Fibroblast of peridontal ligament (primary cell): ENCODE measurements at regions not wholly inside any gene's neighbourhood (a gene's known extent, or its start where the extent isn't known, plus 50 kb on each side); places are given as distances from the start of the nearest gene placed in this dataset.
"Not testable (repeated sequence)": the region's sequence is repeated elsewhere in the genome, so short reads cannot be mapped to it uniquely, and the experiment has no call there.

Source experiments
- DNase-seq: peaks from one replicate; pipeline ENCODE4 v3.0.0-alpha.2; 2010; ENCODE audit errors: extremely low read depth

DNA sequence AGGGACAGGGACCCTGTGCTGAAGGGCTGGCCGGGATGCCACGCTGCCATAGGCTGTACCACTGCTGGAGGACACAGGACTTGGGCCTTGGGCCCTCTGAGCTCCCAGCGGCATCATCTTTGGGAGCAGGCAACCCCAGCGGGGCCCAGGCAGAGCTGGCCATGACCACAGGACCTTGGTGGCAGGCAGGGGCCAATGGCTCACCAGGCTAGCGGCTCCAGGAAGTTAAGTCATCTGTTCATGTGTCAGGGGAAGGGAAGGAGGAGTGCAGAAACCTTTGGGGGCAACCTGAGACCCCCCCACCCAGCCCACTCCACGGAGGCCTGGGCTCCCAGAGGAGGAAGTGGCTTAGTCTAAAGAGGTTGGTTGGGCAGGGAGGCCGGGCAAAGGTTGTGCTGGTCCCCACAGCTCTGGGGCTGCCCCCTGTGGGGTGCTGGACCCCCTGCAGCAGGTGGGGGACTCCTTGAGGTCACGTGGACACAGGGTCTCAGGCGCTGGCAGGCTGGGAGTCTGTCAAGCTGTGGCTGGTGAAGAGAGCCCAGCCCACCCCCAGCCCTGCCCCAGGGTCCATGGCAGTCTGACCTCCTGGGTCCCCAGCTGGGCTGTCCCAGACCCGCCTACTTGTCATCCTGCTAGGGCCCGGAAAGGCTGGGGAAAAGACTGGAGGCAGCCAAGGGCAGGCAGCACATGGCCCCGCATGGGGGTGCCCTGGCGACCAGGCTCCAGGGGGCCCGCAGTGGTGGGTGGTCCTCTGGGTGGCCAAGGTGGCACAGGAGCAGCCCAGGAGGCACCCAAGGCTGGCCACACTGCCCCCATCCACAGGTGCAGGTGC is 184.3 kb downstream of the IGLL1 start:
- DNase-seq = no peak

DNA sequence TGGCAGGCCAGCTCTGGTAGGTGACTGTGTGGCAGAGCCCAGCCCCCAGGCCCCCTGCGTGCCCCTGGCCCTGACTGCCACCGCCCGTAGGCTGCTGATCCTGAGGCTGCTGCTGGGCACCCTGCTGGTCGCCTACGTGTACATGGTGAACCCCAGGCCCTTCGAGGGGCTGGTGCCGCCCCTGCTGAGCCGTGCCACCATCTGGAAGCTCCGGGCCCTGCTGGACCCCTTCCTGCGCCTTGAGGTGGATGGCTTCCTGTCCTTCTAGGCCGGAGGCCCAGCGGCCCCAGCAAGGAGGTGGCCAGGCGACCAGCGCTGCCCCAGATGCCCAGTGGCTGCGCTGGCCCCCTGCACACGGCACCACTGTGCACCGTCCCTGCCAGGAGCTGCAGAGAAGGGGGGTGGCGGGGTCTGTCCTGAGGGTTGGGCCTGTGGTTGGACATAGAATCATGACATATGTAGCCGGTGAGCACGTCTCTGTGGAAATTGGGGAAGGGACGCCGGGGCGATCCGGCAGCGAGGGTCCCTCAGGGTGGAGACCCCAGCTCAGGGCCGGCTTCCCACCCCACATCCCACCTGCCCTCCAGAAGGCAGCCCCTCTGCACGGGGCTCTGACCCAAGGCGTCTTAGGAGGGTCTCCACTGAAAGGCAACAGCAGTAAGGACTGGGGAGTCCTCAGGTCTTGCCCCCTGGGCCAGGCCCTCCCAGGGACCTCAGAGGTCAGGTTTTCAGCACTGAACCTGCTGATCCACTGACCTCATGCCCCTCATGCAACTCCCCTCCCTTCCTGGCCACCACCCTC is 185.4 kb downstream of the IGLL1 start:
- DNase-seq = no peak

DNA sequence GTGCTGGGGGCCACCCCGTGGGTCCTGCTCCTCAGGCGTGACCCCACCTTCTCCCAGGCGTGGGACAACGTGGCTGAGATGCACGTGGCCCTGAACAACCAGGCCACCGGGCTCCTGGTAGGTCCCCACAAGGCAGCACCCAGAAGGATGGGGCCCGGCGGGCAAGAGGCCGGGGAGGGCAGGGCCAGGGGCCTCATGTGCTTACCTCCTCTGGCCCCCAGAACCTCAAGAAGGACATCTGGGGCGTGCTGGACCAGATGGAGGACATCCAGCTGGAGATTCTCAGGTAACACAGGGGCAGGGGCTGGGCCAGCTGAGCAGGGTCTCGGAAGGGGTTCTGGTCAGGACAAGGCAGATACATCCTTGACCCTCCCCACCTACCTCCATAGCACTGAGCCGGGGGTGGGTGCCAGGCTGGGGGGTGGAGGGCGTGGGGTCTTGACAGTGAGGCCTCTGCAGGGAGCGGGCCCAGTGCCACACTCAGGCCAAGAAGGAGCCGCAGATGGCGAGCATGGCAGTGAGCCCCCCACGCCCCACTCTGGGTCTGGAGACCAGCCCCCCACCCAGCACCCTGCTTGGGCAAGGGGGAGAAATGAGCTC is 186.3 kb downstream of the IGLL1 start:
- no peak for DNase-seq

DNA sequence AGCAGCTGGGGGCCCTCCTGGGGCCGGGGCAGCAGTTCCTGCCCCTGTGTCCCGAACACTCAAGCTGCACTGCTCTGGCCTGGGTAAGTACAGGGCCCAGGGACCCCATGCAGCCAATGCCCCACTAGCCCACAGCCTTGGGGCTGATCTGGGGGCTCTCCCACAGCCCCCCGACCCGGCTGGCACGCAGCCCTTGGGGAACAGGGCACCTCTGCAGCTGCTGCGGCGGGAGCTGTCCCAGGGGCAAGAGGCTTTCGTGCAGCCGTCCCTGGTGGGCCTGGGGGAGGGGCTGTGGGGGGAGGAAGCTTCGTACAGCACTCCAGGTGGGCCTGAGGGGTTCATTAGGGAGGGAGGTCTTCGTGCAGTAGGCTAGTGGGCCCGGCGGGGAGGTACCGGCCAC is 186.9 kb downstream of the IGLL1 start:
- DNase-seq = not testable (repeated sequence)

DNA sequence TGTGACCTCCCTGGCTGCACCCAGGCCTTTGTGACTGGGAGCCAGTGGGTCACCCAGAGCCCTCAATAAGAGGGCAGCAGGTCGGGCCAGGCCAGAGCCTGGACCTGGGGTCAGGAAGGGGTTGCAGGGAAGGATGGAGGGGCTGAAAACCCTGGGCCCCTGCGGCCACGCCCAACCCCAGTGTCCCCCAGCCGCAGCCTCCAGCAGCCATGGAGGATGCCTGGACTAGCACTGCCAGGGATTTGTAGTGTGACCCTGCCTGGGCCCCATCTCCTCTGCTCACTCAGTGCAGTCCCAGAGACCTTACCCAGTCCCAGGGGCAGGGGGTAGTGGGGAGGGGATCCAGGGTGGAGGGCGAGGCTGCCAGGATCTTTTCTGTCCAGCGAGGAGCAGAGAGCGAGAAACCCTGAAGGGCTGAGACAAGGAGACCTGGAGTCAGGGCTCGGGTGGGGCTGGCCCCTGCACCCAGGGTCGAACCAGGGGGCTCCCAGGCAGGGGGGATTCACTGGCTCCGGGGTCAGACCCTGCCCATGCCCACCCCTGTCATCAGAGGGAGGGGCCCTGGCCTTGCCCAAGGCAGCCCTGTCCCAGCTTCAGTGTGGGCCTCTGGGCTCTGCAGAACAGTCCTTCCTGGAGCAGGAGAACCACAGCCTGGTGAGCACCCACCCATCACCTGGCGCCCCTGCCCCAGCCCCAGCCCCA is 187.5 kb downstream of the IGLL1 start:
- no peak for DNase-seq

DNA sequence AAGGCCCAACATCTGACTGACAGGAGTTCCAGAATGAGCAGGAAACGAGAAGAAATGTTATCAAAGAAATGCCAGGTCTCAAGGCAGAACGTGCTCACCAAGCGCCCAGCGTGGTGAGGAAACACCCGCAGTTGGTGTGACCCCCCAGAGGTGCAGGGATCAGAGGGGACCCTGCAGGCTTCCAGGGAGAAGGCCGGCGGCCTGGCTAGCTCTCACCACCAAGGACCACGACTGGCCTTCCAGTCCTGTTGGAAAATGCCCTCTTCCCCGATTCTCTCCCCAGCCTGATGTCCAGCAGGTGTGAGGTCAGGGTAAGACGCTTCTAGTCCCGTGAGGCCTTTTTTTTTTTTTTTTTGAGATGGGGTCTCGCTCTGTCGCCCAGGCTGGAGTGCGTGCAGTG is 189.1 kb downstream of the IGLL1 start:
- DNase-seq = no peak

DNA sequence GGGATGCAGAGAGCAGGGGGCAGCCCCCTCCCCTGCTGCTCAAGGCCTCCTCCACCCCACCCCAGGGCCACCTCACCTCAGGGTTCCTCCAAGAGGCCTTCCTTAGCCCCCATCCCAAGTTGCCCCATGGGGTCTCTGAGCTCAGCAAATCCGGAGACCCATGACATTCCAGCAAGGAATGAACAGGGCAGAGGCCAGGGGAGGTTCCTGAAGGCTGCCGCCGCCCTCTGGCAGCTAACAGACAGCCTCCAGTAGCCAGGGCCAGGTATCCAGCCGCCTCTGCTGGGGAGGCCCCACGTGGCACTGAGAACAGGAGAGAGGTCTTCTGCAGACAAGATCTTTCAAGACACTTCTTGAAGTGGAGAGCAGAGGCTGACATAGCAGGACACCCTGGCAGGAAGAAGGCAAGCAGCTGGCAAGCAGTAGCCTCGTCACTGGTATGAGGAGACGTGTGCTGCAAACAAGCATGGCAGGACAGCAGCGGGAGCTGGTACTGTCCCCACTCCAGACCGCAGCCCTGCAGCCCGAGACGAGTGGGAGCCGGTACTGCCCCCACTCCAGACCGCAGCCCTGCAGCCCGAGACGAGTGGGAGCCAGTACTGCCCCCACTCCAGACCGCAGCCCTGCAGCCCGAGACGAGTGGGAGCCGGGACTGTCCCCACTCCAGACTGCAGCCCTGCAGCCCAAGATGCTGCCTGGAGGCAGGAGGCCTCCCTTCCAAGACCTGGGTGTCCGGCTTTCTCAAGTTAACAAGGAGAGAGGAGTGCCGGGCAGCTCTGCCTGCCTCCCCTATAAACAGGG is 190.6 kb downstream of the IGLL1 start:
- no peak for DNase-seq

DNA sequence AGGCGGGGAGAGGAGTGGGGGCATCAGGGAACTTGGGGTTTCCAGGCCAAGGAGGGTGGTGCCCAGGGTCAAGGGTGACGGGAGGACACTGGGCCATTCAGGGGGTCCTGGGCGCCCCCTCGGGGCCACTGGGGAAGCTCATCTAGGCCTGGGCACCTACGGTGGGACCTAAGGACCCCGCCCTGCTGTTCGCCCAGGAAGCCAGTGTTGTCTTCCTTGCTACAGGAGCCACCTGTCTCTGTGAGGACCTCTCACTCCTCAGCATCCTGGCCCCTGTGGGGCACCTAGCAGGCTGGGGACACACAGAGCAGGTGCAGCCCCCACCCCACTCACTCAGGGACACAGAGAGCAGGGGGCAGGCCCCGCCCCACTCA is 191.6 kb downstream of the IGLL1 start:
- no peak for DNase-seq

DNA sequence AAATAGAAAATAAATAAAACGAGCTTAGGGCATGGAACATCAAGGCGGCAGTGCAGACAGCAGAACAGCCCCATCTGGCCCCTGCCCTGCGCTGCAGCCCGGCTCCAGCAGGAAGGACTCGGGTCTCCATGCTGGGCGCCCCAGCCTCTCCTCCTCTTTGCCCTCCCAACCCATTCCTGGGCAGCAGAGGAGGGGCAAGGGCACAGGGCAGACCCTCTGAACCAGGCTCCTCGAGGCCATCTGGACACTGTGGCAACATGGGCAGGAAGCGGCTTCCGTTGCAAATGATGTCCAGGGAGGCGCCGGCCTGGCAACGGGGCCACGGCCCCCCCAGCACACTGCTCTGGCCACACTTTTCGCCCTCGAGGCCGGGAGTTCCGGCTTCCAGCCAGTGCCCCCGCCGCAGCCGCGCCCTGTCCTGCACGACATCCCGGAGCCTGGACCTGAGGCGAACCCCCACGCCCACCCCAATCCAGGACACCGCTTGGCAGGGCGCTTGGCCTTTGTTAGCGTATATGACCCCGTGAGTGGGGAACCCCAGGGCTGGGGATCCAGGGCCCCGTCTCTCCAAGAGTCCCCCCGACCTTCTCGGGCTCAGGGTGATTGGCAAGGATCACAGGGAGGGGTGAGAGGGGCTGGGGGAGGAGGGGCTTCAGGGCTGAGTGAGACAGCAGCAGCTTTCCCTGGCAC is 192.1 kb downstream of the IGLL1 start:
- DNase-seq = no peak

DNA sequence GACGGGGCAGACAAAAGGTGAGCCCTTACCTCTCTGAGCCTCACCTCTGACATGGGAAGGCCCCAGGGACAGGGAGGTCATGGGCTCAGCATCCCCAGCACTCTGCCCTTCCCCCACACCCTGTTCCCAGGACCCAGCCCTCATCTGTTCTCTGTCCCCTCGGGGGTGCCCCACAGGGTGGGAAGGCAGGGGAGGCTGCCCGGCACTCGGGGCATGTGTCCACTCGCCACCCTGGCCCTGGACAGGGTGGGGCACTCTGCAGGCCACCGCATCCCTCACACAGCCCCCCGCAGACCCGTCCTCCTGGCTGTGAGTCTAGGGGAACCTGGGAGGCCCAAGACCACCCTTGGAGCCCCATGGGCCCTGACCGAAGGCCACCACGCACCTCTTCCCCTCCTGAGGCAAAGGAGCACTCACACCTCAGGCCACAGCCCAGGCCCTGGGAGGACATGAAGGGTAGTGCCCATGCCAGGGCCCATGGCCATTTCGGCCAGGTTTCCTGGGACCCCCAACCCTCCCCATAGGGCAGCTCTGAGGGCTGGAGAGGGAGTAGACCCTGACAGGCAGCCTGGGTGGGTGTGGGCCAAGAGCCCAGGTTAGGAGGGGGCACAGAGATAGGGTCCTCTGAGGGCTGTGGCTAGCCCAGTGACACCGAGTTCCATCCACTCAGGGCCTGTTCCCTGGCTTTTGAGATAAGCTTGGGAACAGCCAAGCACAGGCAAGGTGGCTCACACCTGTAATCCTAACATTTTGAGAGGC is 193.1 kb downstream of the IGLL1 start:
- DNase-seq = no peak

DNA sequence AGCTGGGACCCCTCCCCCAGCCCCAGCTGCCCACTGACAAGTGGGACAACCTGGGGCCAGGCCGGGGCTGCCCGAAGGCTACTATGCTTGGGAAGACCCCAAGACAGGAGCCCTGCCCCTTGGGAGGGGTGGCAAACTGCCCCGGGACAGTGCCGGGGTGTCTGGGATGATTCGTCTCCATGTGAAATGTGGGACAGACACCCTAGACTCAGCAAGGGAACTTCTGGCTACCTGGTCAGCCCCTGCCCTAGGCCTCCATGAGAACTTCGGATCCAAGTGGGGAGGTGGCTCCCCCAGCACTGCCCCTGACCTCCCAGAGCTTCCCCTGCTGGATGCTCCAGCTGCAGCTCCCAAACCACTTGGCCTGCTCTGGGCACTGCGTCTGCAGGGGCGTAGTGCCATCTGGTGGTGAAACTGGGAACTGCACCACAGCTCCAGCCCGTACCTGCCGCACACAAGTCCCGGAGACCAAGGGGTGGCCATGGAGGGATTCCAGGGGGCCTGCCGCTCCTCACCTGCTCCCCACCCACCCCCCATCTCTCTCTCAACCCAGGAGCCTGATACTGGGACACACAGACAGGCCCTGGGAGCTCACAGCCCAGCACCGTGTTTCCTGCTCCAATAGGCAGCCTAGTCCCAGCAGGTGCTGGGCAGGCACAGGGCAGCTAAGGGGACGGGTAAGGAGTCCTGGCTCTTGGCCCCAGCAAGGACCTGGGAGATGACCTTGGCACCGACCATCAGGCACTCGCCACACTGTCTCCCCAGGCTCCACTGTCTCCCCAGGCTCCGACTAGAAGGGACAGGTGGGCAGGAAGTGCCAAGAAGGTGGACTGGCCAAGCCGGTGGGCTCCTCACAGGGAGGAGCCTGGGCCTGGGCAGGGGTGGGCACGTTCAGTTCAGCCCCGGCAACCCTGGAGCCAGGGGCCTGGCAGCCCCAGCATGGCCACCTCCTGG is 194.1 kb downstream of the IGLL1 start:
- peak; percentile 74 for DNase-seq

DNA sequence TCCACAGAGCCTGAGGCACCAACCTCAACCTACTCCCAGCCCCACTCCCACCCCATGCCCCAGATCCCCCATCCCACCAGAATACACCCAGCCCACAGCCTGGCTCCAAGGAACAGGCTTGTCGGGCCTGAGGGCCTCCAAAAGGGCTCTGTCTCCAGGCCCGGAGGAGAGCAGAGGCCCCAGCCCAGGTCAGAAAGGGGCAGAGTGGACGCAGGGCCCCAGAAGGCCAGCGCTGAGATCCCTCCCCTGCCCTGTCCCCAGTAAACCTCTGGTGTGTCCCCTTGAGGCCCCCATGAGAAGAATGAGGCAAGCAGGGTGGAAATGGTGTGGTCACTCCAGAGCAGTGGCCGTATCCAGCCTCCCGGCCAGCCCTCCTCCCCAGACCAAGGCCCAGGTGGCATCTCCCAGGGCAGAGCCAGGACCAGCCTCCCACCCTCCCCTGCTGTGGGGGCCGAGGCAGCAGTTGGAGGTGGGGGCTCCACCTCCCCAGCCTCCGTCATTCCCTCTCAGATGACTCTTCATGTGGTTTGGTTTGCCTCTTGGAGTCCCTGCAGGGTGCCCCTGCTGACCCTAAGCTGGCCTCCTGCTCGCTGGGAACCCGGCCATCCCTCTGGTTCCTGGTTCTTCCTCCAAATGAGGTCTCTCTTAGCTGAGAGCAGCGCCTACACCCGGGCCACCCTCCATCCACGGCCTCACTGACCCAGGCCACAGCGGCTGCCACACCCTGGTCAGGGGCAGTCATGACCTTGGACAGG is 195.0 kb downstream of the IGLL1 start:
- no peak for DNase-seq

DNA sequence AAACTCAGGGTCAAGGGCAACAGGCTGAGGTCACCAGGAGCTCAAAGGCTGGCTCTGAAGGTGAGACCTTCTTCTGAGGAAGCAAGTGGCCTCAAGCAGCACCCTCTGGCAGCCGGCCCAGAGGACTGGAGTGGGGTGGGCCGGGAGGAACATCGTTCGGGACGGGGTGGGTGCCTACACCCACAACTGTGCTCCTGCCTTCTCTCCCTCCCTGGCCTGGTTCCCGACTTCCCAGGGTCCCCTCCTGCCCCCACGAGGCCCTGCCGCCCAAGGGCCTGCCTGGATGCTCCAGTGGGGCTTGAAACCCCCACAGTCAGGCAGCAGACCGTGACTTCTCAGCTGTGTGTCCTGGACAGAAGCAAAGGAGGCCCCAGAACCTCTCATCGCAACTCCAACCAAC is 195.7 kb downstream of the IGLL1 start:
- no peak for DNase-seq

DNA sequence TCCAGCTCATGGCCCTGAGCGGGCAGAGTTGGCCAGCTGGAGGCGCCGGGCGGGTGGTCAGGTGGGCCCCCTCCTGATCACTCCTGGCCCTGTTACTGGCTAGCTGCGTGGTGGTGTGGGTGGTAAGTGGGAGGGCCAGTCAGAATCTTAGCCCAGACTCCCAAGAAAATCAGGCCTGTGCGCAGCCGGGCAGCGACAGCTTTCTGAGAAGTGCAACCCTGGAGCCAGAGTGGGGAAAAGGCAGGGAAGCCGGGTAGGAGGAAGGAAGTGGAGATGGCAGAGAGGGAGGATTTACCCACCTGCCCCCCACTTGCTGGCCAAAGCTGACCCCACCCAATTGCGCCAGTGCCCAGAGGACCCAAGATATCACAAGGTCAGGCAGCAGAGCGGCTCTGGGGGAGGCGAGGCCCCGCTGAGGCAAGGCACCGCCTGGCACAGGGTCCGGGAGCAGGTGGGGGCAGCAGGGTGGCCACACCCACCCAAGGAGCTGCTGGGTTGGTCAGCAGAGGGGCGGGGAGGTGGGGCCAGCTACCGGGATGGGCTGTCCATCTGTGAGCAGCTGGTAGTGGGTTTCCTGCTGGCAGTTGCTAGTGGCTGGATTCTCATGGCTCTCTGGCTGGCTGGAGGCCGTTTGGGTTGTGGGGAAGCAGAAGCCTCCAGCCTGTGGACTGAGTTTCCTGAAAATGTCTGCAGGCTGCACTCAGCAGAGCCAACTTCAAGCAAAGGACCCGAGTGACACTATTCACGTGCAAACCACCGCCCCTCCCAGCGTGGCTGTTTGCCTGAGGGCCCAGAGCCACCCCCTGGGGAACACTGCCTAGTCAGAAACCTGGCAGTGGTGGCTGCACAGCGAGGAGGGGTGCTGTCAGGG is 196.4 kb downstream of the IGLL1 start:
- no peak for DNase-seq

DNA sequence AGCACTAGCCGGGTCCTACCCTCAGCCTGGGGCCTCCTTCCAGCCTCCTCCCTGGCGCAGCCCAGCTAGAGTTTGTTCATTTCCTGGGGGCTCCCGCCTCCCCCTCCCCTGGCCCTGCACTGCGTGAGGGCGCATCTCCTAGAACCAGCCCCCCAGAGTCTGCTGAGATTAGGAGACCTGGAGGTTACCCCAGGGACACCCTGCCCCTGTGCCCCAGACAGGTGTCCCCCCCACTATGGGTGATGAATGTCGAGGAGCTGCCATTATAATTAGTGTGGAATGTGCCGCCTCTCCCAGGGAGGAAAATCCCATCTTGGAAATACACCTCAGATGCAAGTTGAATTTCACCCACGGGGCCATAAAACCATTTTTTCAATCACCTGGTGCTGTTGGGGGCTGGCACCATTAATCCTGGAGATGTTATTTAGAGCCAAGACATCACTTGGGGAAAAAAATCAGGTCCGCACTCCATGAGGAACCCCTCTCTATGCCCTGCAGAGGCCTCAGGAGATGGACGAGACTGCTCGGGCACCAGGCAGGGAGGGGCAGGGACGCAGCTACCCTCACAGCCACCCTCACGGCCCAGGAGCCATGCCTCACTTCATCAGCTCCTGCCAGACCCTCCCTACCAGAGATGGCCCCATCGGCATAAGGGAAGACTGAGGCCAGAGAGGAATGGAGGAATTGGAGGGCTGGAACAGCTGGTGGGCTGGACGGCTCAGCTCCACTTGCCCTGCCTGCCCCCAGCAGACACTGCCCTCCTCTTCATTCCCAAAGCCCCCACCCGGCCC is 197.5 kb downstream of the IGLL1 start:
- DNase-seq = no peak
